ENCODE measurements at regions not wholly inside any gene's neighbourhood (a gene's known extent, or its start where the extent isn't known, plus 50 kb on each side); places are given as distances from the start of the nearest gene placed in this dataset.

- no peak for ATAC-seq (ENCODE audit: insufficient read depth, low FRiP score)
- Histone ChIP-seq H3K4me1 (ENCODE audit: control insufficient read depth in 5 of 5, insufficient read depth in 5 of 5, low read length in 5 of 5) (no peaks in the 10 kb centered on the region), H3K27ac (ENCODE audit: low read depth in 1 of 2, low read length in 1 of 2) (no peak overlapping the region), H3K36me3 (ENCODE audit: control insufficient read depth in 4 of 4, insufficient read depth in 4 of 4, low read length in 4 of 4) (no peaks in the 10 kb centered on the region), H3K9me3 (ENCODE audit: control insufficient read depth in 4 of 4, insufficient read depth in 3 of 4, low read length in 3 of 4) (peaks cover 0 to 6% (median 2%) of the 10 kb centered on the region in 4 donors), H3K27me3 (ENCODE audit: control insufficient read depth in 3 of 3, insufficient read depth in 3 of 3, low read length in 2 of 3) (no peaks in the 10 kb centered on the region), H3K4me3 (no peak overlapping the region), H3K9ac (ENCODE audit: insufficient read depth in 1 of 2, low read length in 2 of 2) (no peak overlapping the region)
- no peak for DNase-seq
- WGBS, 2 donors, result 93 to 96% methylated on average over 5 of the region's 5 CpGs
- TF ChIP-seq CTCF (IDR thresholded peaks at IDR 0.05; ENCODE audit: control extremely low read depth, extremely low read depth), result no peak
Observed at GRCh38 chr5:158033076-158033475, 174.1 kb upstream of the CLINT1 start.

- no peak overlapping the region for H3K27ac ChIP-seq (ENCODE audit: low read depth in 1 of 2, low read length in 1 of 2)
- H3K36me3 ChIP-seq (ENCODE audit: control insufficient read depth in 4 of 4, insufficient read depth in 4 of 4, low read length in 4 of 4), result no peaks in the 10 kb centered on the region
- no peak for ATAC-seq (ENCODE audit: insufficient read depth, low FRiP score)
- 82 to 93% methylated on average over 1 of the region's 1 CpG for WGBS, 2 donors
- no peak for TF ChIP-seq CTCF (IDR thresholded peaks at IDR 0.05; ENCODE audit: control extremely low read depth, extremely low read depth)
- H3K4me1 ChIP-seq (ENCODE audit: control insufficient read depth in 5 of 5, insufficient read depth in 5 of 5, low read length in 5 of 5), result no peaks in the 10 kb centered on the region
- H3K9me3 ChIP-seq (ENCODE audit: control insufficient read depth in 4 of 4, insufficient read depth in 3 of 4, low read length in 3 of 4), result peaks cover 0 to 6% (median 2%) of the 10 kb centered on the region in 4 donors
- H3K9ac ChIP-seq (ENCODE audit: insufficient read depth in 1 of 2, low read length in 2 of 2), result no peak overlapping the region
- no peak overlapping the region for H3K4me3 ChIP-seq
- DNase-seq, result no peak
- no peaks in the 10 kb centered on the region for H3K27me3 ChIP-seq (ENCODE audit: control insufficient read depth in 3 of 3, insufficient read depth in 3 of 3, low read length in 2 of 3)
Observed at GRCh38 chr5:158032246-158032645, 173.3 kb upstream of the CLINT1 start.

GRCh38 chr5:158027806-158028775 is 169.1 kb upstream of the CLINT1 start:
- no peak for ATAC-seq (ENCODE audit: insufficient read depth, low FRiP score)
- peak in 2 of 3 donors; percentile 16 to 34 for DNase-seq
- Histone ChIP-seq H3K36me3 (ENCODE audit: control insufficient read depth in 4 of 4, insufficient read depth in 4 of 4, low read length in 4 of 4) (no peaks in the 10 kb centered on the region), H3K4me1 (ENCODE audit: control insufficient read depth in 5 of 5, insufficient read depth in 5 of 5, low read length in 5 of 5) (no peaks in the 10 kb centered on the region), H3K27ac (ENCODE audit: low read depth in 1 of 2, low read length in 1 of 2) (no peak overlapping the region), H3K9ac (ENCODE audit: insufficient read depth in 1 of 2, low read length in 2 of 2) (no peak overlapping the region), H3K27me3 (ENCODE audit: control insufficient read depth in 3 of 3, insufficient read depth in 3 of 3, low read length in 2 of 3) (no peaks in the 10 kb centered on the region), H3K9me3 (ENCODE audit: control insufficient read depth in 4 of 4, insufficient read depth in 3 of 4, low read length in 3 of 4) (peaks cover 0 to 3% (median 0%) of the 10 kb centered on the region in 4 donors), H3K4me3 (no peak overlapping the region)
- no peak for TF ChIP-seq CTCF (IDR thresholded peaks at IDR 0.05; ENCODE audit: control extremely low read depth, extremely low read depth)
- 58 to 67% methylated on average over 5 of the region's 5 CpGs for WGBS, 2 donors

All from lung (tissue), 11 donors.